ENCODE measurements at regions not wholly inside any gene's neighbourhood (a gene's known extent, or its start where the extent isn't known, plus 50 kb on each side); places are given as distances from the start of the nearest gene placed in this dataset.

DNA sequence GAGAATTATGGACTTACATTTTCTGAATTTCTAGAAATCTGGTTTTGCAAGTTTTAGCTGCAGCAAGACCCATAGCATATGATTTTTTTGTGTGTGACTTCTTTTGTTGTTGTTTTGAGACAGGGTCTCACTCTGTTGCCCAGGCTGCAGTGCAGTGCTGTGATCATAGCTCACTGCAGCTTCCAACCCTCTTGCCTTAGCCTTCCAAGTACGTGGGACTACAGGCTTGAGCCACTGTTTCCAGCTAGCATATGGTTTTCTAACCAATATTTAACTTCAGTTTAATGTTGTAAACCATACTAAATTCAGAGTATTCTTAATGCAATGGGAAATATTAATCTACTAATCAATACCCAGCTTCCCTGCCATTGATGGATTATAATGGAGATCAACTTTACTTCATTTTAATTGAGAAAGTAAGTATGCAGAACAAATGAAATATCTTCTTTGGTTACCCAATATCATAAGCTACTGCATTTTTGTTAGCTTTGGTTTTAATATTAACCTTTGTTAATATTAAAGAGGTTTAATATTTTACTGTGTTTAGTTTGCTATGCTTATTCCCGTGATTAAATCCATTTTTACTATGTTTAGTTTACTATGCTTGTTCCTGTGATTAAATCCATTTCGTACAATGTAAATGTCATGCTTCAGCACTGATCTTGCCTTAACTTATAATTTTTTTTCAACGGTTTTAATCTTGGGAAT lies 273.4 kb upstream of the TMEFF2 start:
- Histone ChIP-seq H3K9me3 (ENCODE audit: severe bottlenecking) (no peaks in the 10 kb centered on the region), H3K36me3 (no peaks in the 10 kb centered on the region), H3K27ac (no peak overlapping the region), H3K4me3 (ENCODE audit: low read depth, low read length) (no peak overlapping the region), H3K27me3 (ENCODE audit: insufficient read depth, low read depth, severe bottlenecking) (no peaks in the 10 kb centered on the region)
- TF ChIP-seq CTCF (IDR thresholded peaks at IDR 0.05; ENCODE audit: low read depth, low read length) = no peak
- no peak for DNase-seq

DNA sequence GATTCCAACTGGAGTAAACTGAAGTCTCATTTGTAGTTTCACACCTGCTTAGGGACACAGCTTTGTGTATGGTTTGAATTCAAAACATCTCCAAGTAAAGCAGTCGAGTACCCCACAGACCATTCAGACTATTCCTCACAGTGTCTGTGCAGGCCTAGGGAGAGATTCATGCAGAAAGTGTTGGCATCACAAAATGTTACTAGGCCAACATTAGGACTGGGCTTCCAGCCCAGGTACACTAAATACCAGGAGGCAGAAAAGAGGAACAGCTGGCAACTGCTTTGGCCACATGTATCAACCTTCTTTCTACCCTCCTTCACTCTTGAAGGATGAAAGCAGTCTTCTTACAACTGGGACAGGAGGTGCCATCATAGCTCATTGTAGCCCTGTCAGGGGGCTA lies 270.4 kb upstream of the TMEFF2 start:
- no peak for DNase-seq
- no peaks in the 10 kb centered on the region for H3K9me3 ChIP-seq (ENCODE audit: severe bottlenecking)
- TF ChIP-seq CTCF (IDR thresholded peaks at IDR 0.05; ENCODE audit: low read depth, low read length) = no peak
- H3K36me3 ChIP-seq = no peaks in the 10 kb centered on the region
- no peaks in the 10 kb centered on the region for H3K27me3 ChIP-seq (ENCODE audit: insufficient read depth, low read depth, severe bottlenecking)
- H3K4me3 ChIP-seq (ENCODE audit: low read depth, low read length) = no peak overlapping the region
- H3K27ac ChIP-seq = no peak overlapping the region

GRCh38 chr2:192459422-192459821 lies 264.7 kb upstream of the TMEFF2 start:
- H3K36me3 ChIP-seq = no peaks in the 10 kb centered on the region
- no peak overlapping the region for H3K4me3 ChIP-seq (ENCODE audit: low read depth, low read length)
- H3K27me3 ChIP-seq (ENCODE audit: insufficient read depth, low read depth, severe bottlenecking) = no peaks in the 10 kb centered on the region
- no peak for TF ChIP-seq CTCF (IDR thresholded peaks at IDR 0.05; ENCODE audit: low read depth, low read length)
- no peak for DNase-seq
- no peak overlapping the region for H3K27ac ChIP-seq
- H3K9me3 ChIP-seq (ENCODE audit: severe bottlenecking) = no peaks in the 10 kb centered on the region

DNA sequence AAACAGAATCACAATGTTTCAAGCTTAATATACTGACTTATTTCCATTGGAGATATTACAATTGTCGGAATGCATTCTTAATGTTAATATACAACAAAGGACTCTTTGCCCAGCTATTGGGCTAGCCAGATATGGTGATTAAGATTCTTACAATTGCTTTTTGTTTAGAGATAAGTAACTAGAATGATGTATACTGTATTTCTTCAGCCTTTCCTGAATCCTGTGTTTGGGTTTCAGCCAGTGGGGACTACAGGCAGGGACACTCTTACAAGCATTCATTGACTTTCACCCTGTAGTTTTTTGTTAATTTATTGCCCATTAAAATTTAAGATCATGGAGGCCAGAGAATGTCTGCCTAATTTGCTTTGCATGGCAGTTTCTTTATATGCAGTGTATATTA lies 254.1 kb upstream of the TMEFF2 start:
- no peak overlapping the region for H3K4me3 ChIP-seq (ENCODE audit: low read depth, low read length)
- no peak overlapping the region for H3K27ac ChIP-seq
- TF ChIP-seq CTCF (IDR thresholded peaks at IDR 0.05; ENCODE audit: low read depth, low read length) = no peak
- no peaks in the 10 kb centered on the region for H3K36me3 ChIP-seq
- DNase-seq = no peak
- no peaks in the 10 kb centered on the region for H3K27me3 ChIP-seq (ENCODE audit: insufficient read depth, low read depth, severe bottlenecking)
- no peaks in the 10 kb centered on the region for H3K9me3 ChIP-seq (ENCODE audit: severe bottlenecking)

GRCh38 chr2:192444286-192444838 lies 249.6 kb upstream of the TMEFF2 start:
- H3K27me3 ChIP-seq (ENCODE audit: insufficient read depth, low read depth, severe bottlenecking) = no peaks in the 10 kb centered on the region
- DNase-seq = no peak
- H3K27ac ChIP-seq = no peak overlapping the region
- H3K9me3 ChIP-seq (ENCODE audit: severe bottlenecking) = no peaks in the 10 kb centered on the region
- TF ChIP-seq CTCF (IDR thresholded peaks at IDR 0.05; ENCODE audit: low read depth, low read length) = no peak
- no peak overlapping the region for H3K4me3 ChIP-seq (ENCODE audit: low read depth, low read length)
- H3K36me3 ChIP-seq = no peaks in the 10 kb centered on the region

- no peak overlapping the region for H3K27ac ChIP-seq
- no peak overlapping the region for H3K4me3 ChIP-seq (ENCODE audit: low read depth, low read length)
- H3K9me3 ChIP-seq (ENCODE audit: severe bottlenecking) = no peaks in the 10 kb centered on the region
- DNase-seq = no peak
- H3K36me3 ChIP-seq = no peaks in the 10 kb centered on the region
- H3K27me3 ChIP-seq (ENCODE audit: insufficient read depth, low read depth, severe bottlenecking) = no peaks in the 10 kb centered on the region
- TF ChIP-seq CTCF (IDR thresholded peaks at IDR 0.05; ENCODE audit: low read depth, low read length) = no peak
Observed at GRCh38 chr2:192443831-192444230, 249.1 kb upstream of the TMEFF2 start.

Data from WERI-Rb-1 (cell line).